H1 (cell line): ENCODE measurements at regions not wholly inside any gene's neighbourhood (a gene's known extent, or its start where the extent isn't known, plus 50 kb on each side); places are given as distances from the start of the nearest gene placed in this dataset.

Experiments
- CTCF ChIA-PET: fragments of 300-600 bp; sonication (Branson Sonifier 250); formaldehyde crosslinking; loops from one replicate; lab custom pipeline; 2021; ENCODE audit not compliant: partially characterized antibody; lab: Charles Lee
- POLR2A ChIA-PET: fragments of 300-600 bp; sonication (Branson Sonifier 250); formaldehyde crosslinking; loops from one replicate; lab custom pipeline; 2021; ENCODE audit warnings: inconsistent platforms; ENCODE audit not compliant: partially characterized antibody; lab: Charles Lee
- DNase-seq, 2 experiments: peaks; one replicate each; pipeline versions ENCODE4 v3.0.0 to v3.0.0-alpha.2; 2010 to 2022; ENCODE audit warnings: low spot score in 2 of 2, low read depth in 1 of 2, mixed read lengths in 1 of 2
- FAIRE-seq: peaks from 2 replicates; lab custom pipeline; 2011; peaks lifted over from hg19 to GRCh38; lab: Jason Lieb, UNC
- H2AFZ ChIP-seq: 2 replicates; pipeline ENCODE4 v1.8.1; 2012; ENCODE audit warnings: low read length, inconsistent platforms
- H2AK5ac ChIP-seq: 2 replicates; pipeline ENCODE4 v1.6.1; 2013; ENCODE audit warnings: low read depth, low read length
- H2BK120ac ChIP-seq: replicated peaks from 2 replicates; pipeline ENCODE3; 2013; ENCODE audit warnings: low read depth, low read length, inconsistent platforms
- H2BK12ac ChIP-seq: 2 replicates; pipeline ENCODE4 v1.6.1; 2013; ENCODE audit warnings: low read depth, low read length
- H2BK15ac ChIP-seq: 2 replicates; pipeline ENCODE4 v1.6.1; 2013; ENCODE audit warnings: low read length
- H2BK20ac ChIP-seq: 2 replicates; pipeline ENCODE4 v1.6.1; 2013; ENCODE audit warnings: low read length
- H2BK5ac ChIP-seq: 2 replicates; pipeline ENCODE4 v1.6.1; 2013; ENCODE audit warnings: low read depth, low read length
- H3K14ac ChIP-seq: 2 replicates; pipeline ENCODE4 v1.6.1; 2013; ENCODE audit warnings: inconsistent platforms; ENCODE audit not compliant: insufficient read length
- H3K18ac ChIP-seq: 2 replicates; pipeline ENCODE4 v1.6.1; 2013; ENCODE audit warnings: low read length; ENCODE audit errors: extremely low read depth
- H3K23ac ChIP-seq: 2 replicates; pipeline ENCODE4 v1.6.1; 2013; ENCODE audit warnings: inconsistent platforms; ENCODE audit not compliant: insufficient read length
- H3K23me2 ChIP-seq: 2 replicates; pipeline ENCODE4 v1.6.1; 2013; ENCODE audit warnings: low read depth, low read length
- H3K27ac ChIP-seq: 2 replicates; pipeline ENCODE4 v1.6.1; 2011; ENCODE audit warnings: low read depth, low read length, inconsistent platforms
- H3K27me3 ChIP-seq, 4 experiments: replicated peaks in 1 of 4; 1 replicate in 1 of 4; 2 replicates in 3 of 4; pipeline versions ENCODE4 v1.6.1 to v1.8.1; 2011 to 2013; ENCODE audit warnings: low read length in 3 of 4, mild to moderate bottlenecking in 3 of 4, inconsistent platforms in 2 of 4, mixed read lengths in 2 of 4, moderate library complexity in 1 of 4; ENCODE audit not compliant: control insufficient read depth in 3 of 4, insufficient read depth in 3 of 4; ENCODE audit errors: extremely low read depth in 1 of 4
- H3K36me3 ChIP-seq, 4 experiments: 2 replicates each; pipeline versions ENCODE4 v1.6.1 to v1.8.1; 2011 to 2013; ENCODE audit warnings: mild to moderate bottlenecking in 4 of 4, low read length in 3 of 4, moderate library complexity in 2 of 4, control low read depth in 1 of 4, inconsistent platforms in 1 of 4; ENCODE audit not compliant: insufficient read depth in 4 of 4, control insufficient read depth in 2 of 4
- H3K4ac ChIP-seq: replicated peaks from 2 replicates; pipeline ENCODE3; 2013; ENCODE audit warnings: low read length, low read depth, mixed read lengths, inconsistent platforms; ENCODE audit not compliant: insufficient read length
- H3K4me1 ChIP-seq, 4 experiments: replicated peaks in 1 of 4; 1 replicate in 1 of 4; 2 replicates in 3 of 4; pipeline versions ENCODE4 v1.6.1 to v1.8.1; 2011 to 2013; ENCODE audit warnings: low read length in 3 of 4, inconsistent platforms in 2 of 4, mixed read lengths in 1 of 4; ENCODE audit not compliant: insufficient read depth in 4 of 4, control insufficient read depth in 3 of 4
- H3K4me2 ChIP-seq, 2 experiments: 2 replicates each; pipeline versions ENCODE4 v1.6.1 to v1.8.1; 2011 to 2013; ENCODE audit warnings: low read depth in 2 of 2, low read length in 2 of 2, control low read depth in 1 of 2, inconsistent platforms in 1 of 2, mild to moderate bottlenecking in 1 of 2; ENCODE audit not compliant: insufficient read depth in 1 of 2
- H3K4me3 ChIP-seq, 4 experiments: fragments of 200-600, 300-600 bp in 1 of 4; sonication (generic), shearing (Covaris generic), sonication (Bioruptor Twin) in 1 of 4; 2 replicates each; pipeline versions ENCODE4 v1.5.1 to v1.8.1; 2011 to 2016; ENCODE audit warnings: low read length in 4 of 4, low read depth in 3 of 4, control low read depth in 2 of 4, inconsistent platforms in 2 of 4, mild to moderate bottlenecking in 2 of 4, mixed read lengths in 1 of 4, moderate library complexity in 1 of 4; ENCODE audit not compliant: insufficient read depth in 2 of 4; ENCODE audit errors: extremely low read depth in 1 of 4
- H3K56ac ChIP-seq: replicated peaks from 2 replicates; pipeline ENCODE3; 2013; ENCODE audit warnings: low read depth, mild to moderate bottlenecking, mixed read lengths, low read length, inconsistent platforms; ENCODE audit not compliant: insufficient read length
- H3K79me1 ChIP-seq: 2 replicates; pipeline ENCODE4 v1.6.1; 2013; ENCODE audit warnings: low read depth, low read length, control low read depth
- H3K79me2 ChIP-seq, 2 experiments: 2 replicates each; pipeline versions ENCODE4 v1.6.1 to v1.8.1; 2012 to 2013; ENCODE audit warnings: low read length in 2 of 2, mild to moderate bottlenecking in 2 of 2, inconsistent platforms in 1 of 2; ENCODE audit not compliant: insufficient read depth in 2 of 2, control insufficient read depth in 1 of 2
- H3K9ac ChIP-seq, 4 experiments: replicated peaks in 1 of 4; 1 replicate in 1 of 4; 2 replicates in 3 of 4; pipeline versions ENCODE4 v1.6.1 to v1.8.1; 2011 to 2013; ENCODE audit warnings: low read depth in 3 of 4, low read length in 3 of 4, control low read depth in 2 of 4, mild to moderate bottlenecking in 2 of 4, moderate library complexity in 2 of 4, inconsistent platforms in 1 of 4; ENCODE audit errors: extremely low read depth in 1 of 4
- H3K9me3 ChIP-seq, 2 experiments: 2 replicates each; pipeline versions ENCODE4 v1.6.1 to v1.8.1; 2012 to 2013; ENCODE audit warnings: mild to moderate bottlenecking in 2 of 2, moderate library complexity in 2 of 2, control low read depth in 1 of 2, inconsistent platforms in 1 of 2, low read depth in 1 of 2, low read length in 1 of 2, mixed read lengths in 1 of 2; ENCODE audit not compliant: insufficient read depth in 2 of 2
- H4K20me1 ChIP-seq, 2 experiments: replicated peaks in 1 of 2; 2 replicates each; pipeline versions ENCODE3 to v1.8.1; 2011 to 2013; ENCODE audit warnings: inconsistent platforms in 2 of 2, low read length in 2 of 2, mild to moderate bottlenecking in 1 of 2; ENCODE audit not compliant: insufficient read depth in 2 of 2, control insufficient read depth in 1 of 2
- H4K5ac ChIP-seq: 2 replicates; pipeline ENCODE4 v1.6.1; 2013; ENCODE audit warnings: low read length, low read depth, mixed read lengths, inconsistent platforms; ENCODE audit not compliant: insufficient read length
- H4K8ac ChIP-seq: 2 replicates; pipeline ENCODE4 v1.8.0; 2013; ENCODE audit warnings: mild to moderate bottlenecking, moderate library complexity, low read length, inconsistent platforms; ENCODE audit not compliant: insufficient read depth; ENCODE audit errors: extremely low read depth
- H4K91ac ChIP-seq: replicated peaks from 2 replicates; pipeline ENCODE3; 2013; ENCODE audit warnings: low read length, mixed read lengths, inconsistent platforms; ENCODE audit not compliant: insufficient read length
- CEBPB ChIP-seq: IDR thresholded peaks from 2 replicates; pipeline ENCODE4 v1.6.1; 2012; ENCODE audit warnings: low read depth, low read length
- CHD1 ChIP-seq: IDR thresholded peaks from 2 replicates; pipeline ENCODE4 v1.6.1; 2012; ENCODE audit warnings: low read depth, low read length, improper control_type of control experiment
- CHD2 ChIP-seq: IDR thresholded peaks from 2 replicates; pipeline ENCODE4 v1.6.1; 2012; ENCODE audit warnings: low read length, improper control_type of control experiment
- CTCF ChIP-seq, 3 experiments: IDR thresholded peaks; 1 replicate in 2 of 3; 2 replicates in 1 of 3; pipeline versions ENCODE4 v1.5.1 to v1.6.1; 2011; ENCODE audit warnings: low read length in 3 of 3, mild to moderate bottlenecking in 3 of 3, inconsistent platforms in 2 of 3, low read depth in 1 of 3, moderate library complexity in 1 of 3; ENCODE audit not compliant: insufficient read depth in 1 of 3; ENCODE audit errors: control extremely low read depth in 1 of 3
- KDM4A ChIP-seq: IDR thresholded peaks from one replicate; pipeline ENCODE4 v1.7.1; 2012; ENCODE audit warnings: low read depth, mild to moderate bottlenecking, moderate library complexity, low read length, inconsistent platforms; ENCODE audit not compliant: severe bottlenecking
- SIN3A ChIP-seq, 2 experiments: IDR thresholded peaks in 1 of 2; conservative IDR thresholded peaks in 1 of 2; 2 replicates each; pipeline ENCODE4 v1.6.1; 2011 to 2012; ENCODE audit warnings: low read length in 2 of 2, improper control_type of control experiment in 1 of 2, low read depth in 1 of 2, mild to moderate bottlenecking in 1 of 2
- WGBS, 2 experiments: shearing (Covaris generic) in 1 of 2; methylation state at CpG; one replicate each; pipeline versions ENCODE4 v1.1.6 to v1.1.7; 2013 to 2015; ENCODE audit warnings: low lambda C conversion rate in 2 of 2, mixed read lengths in 2 of 2, inconsistent platforms in 1 of 2, low coverage in 1 of 2, missing lambda C conversion rate in 1 of 2; ENCODE audit not compliant: insufficient replicate concordance in 2 of 2, insufficient coverage in 1 of 2, insufficient read length in 1 of 2; ENCODE audit errors: extremely low coverage in 1 of 2, missing lambda C conversion rate in 1 of 2; 5-methylcytosine and 5-hydroxymethylcytosine counted together

- Histone ChIP-seq H2BK15ac (no peak overlapping the region), H3K79me2 (no peaks in the 10 kb centered on the region), H3K4me3 (no peak overlapping the region), H3K27ac (no peak overlapping the region), H3K4ac (no peak overlapping the region), H3K14ac (no peak overlapping the region), H4K91ac (no peak overlapping the region), H3K23ac (no peak overlapping the region), H3K9me3 (no peaks in the 10 kb centered on the region; a peak in 1 of 4 replicates), H3K23me2 (no peaks in the 10 kb centered on the region), H4K5ac (no peak overlapping the region), H2BK12ac (no peak overlapping the region), H3K18ac (no peak overlapping the region), H2BK5ac (no peak overlapping the region), H3K79me1 (no peaks in the 10 kb centered on the region), H3K56ac (no peak overlapping the region), H3K4me2 (no peak overlapping the region), H2BK120ac (no peak overlapping the region), H3K9ac (no peak overlapping the region), H3K4me1 (no peaks in the 10 kb centered on the region), H3K27me3 (no peaks in the 10 kb centered on the region), H4K20me1 (no peaks in the 10 kb centered on the region), H2BK20ac (no peak overlapping the region), H2AK5ac (no peak overlapping the region), H2AFZ (no peak overlapping the region), H3K36me3 (no peaks in the 10 kb centered on the region; a peak in 1 of 8 replicates), H4K8ac (no peak overlapping the region)
- DNase-seq = no peak
- TF ChIP-seq KDM4A = no peak
- no peak for TF ChIP-seq CTCF (IDR thresholded peaks at IDR 0.05; ENCODE audit: control extremely low read depth in 1 of 3, insufficient read depth in 1 of 3, low read depth in 1 of 3, low read length in 3 of 3)
- TF ChIP-seq CEBPB = no peak
- no peak for TF ChIP-seq CHD2
- TF ChIP-seq SIN3A (conservative IDR thresholded peaks at IDR 0.05 in 1 of 2, IDR thresholded peaks at IDR 0.05 in 1 of 2; ENCODE audit: low read depth in 1 of 2, low read length in 2 of 2) = no peak
- TF ChIP-seq CHD1 = no peak
- ChIA-PET CTCF (no interaction called here), POLR2A (no interaction called here)
- no peak for FAIRE-seq
- 100% methylated on average over 8 of the region's 8 CpGs; no CpG with 5 or more reads in 1 of the 2 experiments for WGBS, 2 experiments
Observed at GRCh38 chr6:167054987-167055386, 55.8 kb downstream of the CEP43 start.
